Hepatocyte (in vitro differentiated cells): ENCODE measurements at regions not wholly inside any gene's neighbourhood (a gene's known extent, or its start where the extent isn't known, plus 50 kb on each side); places are given as distances from the start of the nearest gene placed in this dataset.

Experiments used
- DNase-seq: peaks from one replicate; pipeline ENCODE4 v3.0.0-alpha.2; 2016; ENCODE audit warnings: low spot score
- H2AFZ ChIP-seq: fragments of 200-600 bp; sonication (generic); 2 replicates; pipeline ENCODE4 v1.6.0; 2016; ENCODE audit warnings: antibody characterized with exemption, mild to moderate bottlenecking
- H3K27ac ChIP-seq: fragments of 200-600 bp; sonication (generic); 2 replicates; pipeline ENCODE4 v1.5.1; 2016; ENCODE audit warnings: mild to moderate bottlenecking
- H3K27me3 ChIP-seq: fragments of 200-600 bp; sonication (generic); 2 replicates; pipeline ENCODE4 v1.6.1; 2016
- H3K36me3 ChIP-seq: fragments of 200-600 bp; sonication (generic); replicated peaks from 2 replicates; pipeline ENCODE4 v1.5.1; 2016; ENCODE audit warnings: low read depth; ENCODE audit not compliant: insufficient read depth
- H3K4me1 ChIP-seq: fragments of 200-600 bp; sonication (generic); 2 replicates; pipeline ENCODE4 v1.5.1; 2016; ENCODE audit warnings: mild to moderate bottlenecking, moderate library complexity; ENCODE audit not compliant: insufficient read depth
- H3K4me2 ChIP-seq: fragments of 200-600 bp; sonication (generic); 2 replicates; pipeline ENCODE4 v1.6.0; 2016
- H3K4me3 ChIP-seq: fragments of 200-600 bp; sonication (generic); 2 replicates; pipeline ENCODE4 v1.5.1; 2016; ENCODE audit warnings: mild to moderate bottlenecking
- H3K79me2 ChIP-seq: fragments of 200-600 bp; sonication (generic); 2 replicates; pipeline ENCODE4 v1.6.0; 2017; ENCODE audit warnings: mild to moderate bottlenecking
- H3K9me2 ChIP-seq: fragments of 200-600 bp; sonication (generic); replicated peaks from 2 replicates; pipeline ENCODE4 v1.6.0; 2017; ENCODE audit warnings: mild to moderate bottlenecking; ENCODE audit not compliant: insufficient read depth
- H3K9me3 ChIP-seq: fragments of 200-600 bp; sonication (generic); 2 replicates; pipeline ENCODE4 v1.5.1; 2016; ENCODE audit warnings: low read depth, mild to moderate bottlenecking
- H4K20me1 ChIP-seq: fragments of 200-600 bp; sonication (generic); 2 replicates; pipeline ENCODE4 v1.6.0; 2016; ENCODE audit warnings: mild to moderate bottlenecking; ENCODE audit not compliant: insufficient read depth, poor library complexity, severe bottlenecking
- CTCF ChIP-seq: fragments of 200-600 bp; sonication (generic); IDR thresholded peaks from 2 replicates; pipeline ENCODE4 v1.5.1; 2016; ENCODE audit warnings: antibody characterized with exemption, mild to moderate bottlenecking; ENCODE audit not compliant: poor library complexity
- EZH2 ChIP-seq: fragments of 200-600 bp; sonication (generic); IDR thresholded peaks from 2 replicates; pipeline ENCODE4 v1.6.1; 2016; ENCODE audit warnings: antibody characterized with exemption, mild to moderate bottlenecking, borderline replicate concordance
- EZH2phosphoT487 ChIP-seq: fragments of 200-600 bp; sonication (generic); IDR thresholded peaks from one replicate; pipeline ENCODE4 v1.6.1; 2018; ENCODE audit warnings: antibody characterized with exemption, mild to moderate bottlenecking, low read depth, moderate library complexity; ENCODE audit not compliant: unreplicated experiment, severe bottlenecking
- WGBS: methylation state at CpG from one replicate; pipeline ENCODE4 v1.1.6; 2016; ENCODE audit warnings: low lambda C conversion rate; ENCODE audit errors: missing lambda C conversion rate; 5-methylcytosine and 5-hydroxymethylcytosine counted together

DNA sequence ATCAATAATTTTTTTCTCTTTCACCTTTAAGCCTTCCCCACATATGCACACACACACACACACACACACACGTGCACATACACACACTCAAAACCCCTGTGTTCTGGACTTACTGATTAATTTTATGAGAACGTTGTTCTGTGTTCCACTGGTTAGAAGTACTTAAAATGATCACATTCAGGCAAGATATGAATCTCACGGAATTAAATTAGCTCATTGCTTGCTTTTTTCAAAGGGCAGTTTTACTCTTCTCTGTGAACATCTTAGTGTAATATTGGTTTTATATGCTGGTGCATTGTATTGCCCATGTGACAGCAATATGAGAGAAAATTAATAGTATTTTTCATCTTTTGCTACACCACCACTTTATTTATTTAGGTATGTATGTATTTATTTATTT, 377.3 kb upstream of the RBFOX1 start:
- no peaks in the 10 kb centered on the region for H3K4me1 ChIP-seq
- no peaks in the 10 kb centered on the region for H3K9me2 ChIP-seq
- no peaks in the 10 kb centered on the region for H3K27me3 ChIP-seq
- H3K27ac ChIP-seq = no peak overlapping the region
- no peaks in the 10 kb centered on the region for H4K20me1 ChIP-seq
- no peak overlapping the region for H3K4me3 ChIP-seq
- H3K79me2 ChIP-seq = no peaks in the 10 kb centered on the region
- H3K4me2 ChIP-seq = no peak overlapping the region
- TF ChIP-seq CTCF = no peak
- TF ChIP-seq EZH2 = no peak
- TF ChIP-seq EZH2phosphoT487 = no peak
- H2AFZ ChIP-seq = no peak overlapping the region
- H3K36me3 ChIP-seq = no peaks in the 10 kb centered on the region
- DNase-seq = no peak
- no peaks in the 10 kb centered on the region for H3K9me3 ChIP-seq
- WGBS = 77% methylated on average over 3 of the region's 3 CpGs

DNA sequence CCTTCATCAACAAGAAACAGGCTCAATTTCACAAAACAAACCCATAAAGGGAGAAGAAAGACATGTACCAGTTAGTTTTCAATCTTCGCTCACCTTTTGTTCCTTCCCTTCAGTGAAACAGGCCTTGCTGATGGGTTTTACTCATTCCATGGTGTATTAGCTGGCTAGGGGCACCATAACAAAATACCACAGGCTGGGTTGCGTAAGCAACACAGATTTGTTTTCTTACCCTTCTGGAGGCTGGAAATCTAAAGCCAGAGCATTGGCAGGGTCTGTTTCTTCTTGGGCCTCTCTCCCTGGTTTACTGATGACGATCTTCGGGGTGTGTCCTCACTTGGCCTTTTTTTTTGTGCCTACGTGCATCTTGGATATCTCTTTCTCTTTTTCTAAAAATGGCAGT, 383.4 kb upstream of the RBFOX1 start:
- Histone ChIP-seq H3K9me3 (no peaks in the 10 kb centered on the region), H2AFZ (no peak overlapping the region), H3K9me2 (no peaks in the 10 kb centered on the region), H3K27me3 (no peaks in the 10 kb centered on the region), H3K27ac (no peak overlapping the region), H3K4me2 (no peak overlapping the region), H4K20me1 (no peaks in the 10 kb centered on the region), H3K36me3 (no peaks in the 10 kb centered on the region), H3K4me3 (no peak overlapping the region), H3K79me2 (no peaks in the 10 kb centered on the region), H3K4me1 (no peaks in the 10 kb centered on the region)
- TF ChIP-seq EZH2 (no peak), EZH2phosphoT487 (no peak), CTCF (no peak)
- no peak for DNase-seq
- 66% methylated on average over 5 of the region's 5 CpGs for WGBS

- H3K4me1 ChIP-seq = no peaks in the 10 kb centered on the region
- no peaks in the 10 kb centered on the region for H3K27me3 ChIP-seq
- H3K27ac ChIP-seq = no peak overlapping the region
- H4K20me1 ChIP-seq = no peaks in the 10 kb centered on the region
- WGBS = 68% methylated on average over 6 of the region's 6 CpGs
- no peaks in the 10 kb centered on the region for H3K79me2 ChIP-seq
- DNase-seq = no peak
- TF ChIP-seq EZH2phosphoT487 (no peak), CTCF (no peak), EZH2 (no peak)
- no peaks in the 10 kb centered on the region for H3K36me3 ChIP-seq
- no peak overlapping the region for H2AFZ ChIP-seq
- H3K9me3 ChIP-seq = no peaks in the 10 kb centered on the region
- no peak overlapping the region for H3K4me2 ChIP-seq
- no peaks in the 10 kb centered on the region for H3K9me2 ChIP-seq
- H3K4me3 ChIP-seq = no peak overlapping the region
These were observed 385.4 kb upstream of the RBFOX1 start for GRCh38 chr16:6947291-6947690.

GRCh38 chr16:6946802-6947201, 385.8 kb upstream of the RBFOX1 start:
- H2AFZ ChIP-seq = no peak overlapping the region
- H3K79me2 ChIP-seq = no peaks in the 10 kb centered on the region
- no peaks in the 10 kb centered on the region for H3K36me3 ChIP-seq
- no peaks in the 10 kb centered on the region for H3K27me3 ChIP-seq
- H3K4me1 ChIP-seq = no peaks in the 10 kb centered on the region
- DNase-seq = no peak
- WGBS = 25% methylated on average over 1 of the region's 1 CpG
- no peak overlapping the region for H3K27ac ChIP-seq
- no peak overlapping the region for H3K4me2 ChIP-seq
- no peaks in the 10 kb centered on the region for H4K20me1 ChIP-seq
- H3K9me2 ChIP-seq = no peaks in the 10 kb centered on the region
- no peak for TF ChIP-seq EZH2
- no peak for TF ChIP-seq CTCF
- no peak for TF ChIP-seq EZH2phosphoT487
- no peaks in the 10 kb centered on the region for H3K9me3 ChIP-seq
- no peak overlapping the region for H3K4me3 ChIP-seq
